Neuronal stem cell (in vitro differentiated cells): ENCODE measurements at regions not wholly inside any gene's neighbourhood (a gene's known extent, or its start where the extent isn't known, plus 50 kb on each side); places are given as distances from the start of the nearest gene placed in this dataset.

Experiments
- DNase-seq: peaks from one replicate; pipeline ENCODE4 v3.0.0-alpha.2; 2013; ENCODE audit warnings: low spot score
- H2AFZ ChIP-seq: one replicate; pipeline ENCODE4 v1.6.1; 2013; ENCODE audit warnings: mild to moderate bottlenecking, low read length, inconsistent platforms
- H2AK5ac ChIP-seq: 2 replicates; pipeline ENCODE4 v1.6.1; 2013; ENCODE audit warnings: low read depth, mild to moderate bottlenecking, inconsistent platforms, low read length, moderate library complexity, mixed read lengths
- H2BK120ac ChIP-seq: 2 replicates; pipeline ENCODE4 v1.6.1; 2013; ENCODE audit warnings: low read depth, mild to moderate bottlenecking, inconsistent platforms, low read length, moderate library complexity, mixed read lengths
- H2BK12ac ChIP-seq: one replicate; pipeline ENCODE4 v1.6.1; 2013; ENCODE audit warnings: low read length, inconsistent platforms
- H2BK15ac ChIP-seq: 2 replicates; pipeline ENCODE4 v1.6.1; 2013; ENCODE audit warnings: mild to moderate bottlenecking, low read length, inconsistent platforms, mixed read lengths
- H2BK5ac ChIP-seq: one replicate; pipeline ENCODE4 v1.6.1; 2013; ENCODE audit warnings: inconsistent platforms, mild to moderate bottlenecking, low read length, moderate library complexity
- H3K14ac ChIP-seq: one replicate; pipeline ENCODE4 v1.6.1; 2013; ENCODE audit warnings: low read length, inconsistent platforms
- H3K18ac ChIP-seq: 2 replicates; pipeline ENCODE4 v1.6.1; 2013; ENCODE audit warnings: low read length, inconsistent platforms
- H3K23ac ChIP-seq: 2 replicates; pipeline ENCODE4 v1.6.1; 2013; ENCODE audit warnings: low read depth, mild to moderate bottlenecking, mixed read lengths, low read length, inconsistent platforms; ENCODE audit not compliant: poor library complexity
- H3K27ac ChIP-seq: replicated peaks from 3 replicates; pipeline ENCODE4 v1.5.1; 2013; ENCODE audit warnings: low read length, inconsistent platforms
- H3K27me3 ChIP-seq, 3 experiments: 2 replicates each; pipeline ENCODE4 v1.6.1; 2013; ENCODE audit warnings: low read length in 3 of 3, mild to moderate bottlenecking in 2 of 3, inconsistent platforms in 1 of 3, low read depth in 1 of 3, mixed read lengths in 1 of 3, moderate library complexity in 1 of 3; ENCODE audit not compliant: control insufficient read depth in 3 of 3, insufficient read depth in 3 of 3
- H3K36me3 ChIP-seq, 2 donors: replicated peaks in 1 of 2; 2 replicates each; pipeline ENCODE4 v1.6.1; 2013; ENCODE audit warnings: low read length in 2 of 2; ENCODE audit not compliant: control insufficient read depth in 2 of 2, insufficient read depth in 2 of 2
- H3K4ac ChIP-seq: 2 replicates; pipeline ENCODE4 v1.6.1; 2013; ENCODE audit warnings: inconsistent platforms, mild to moderate bottlenecking, low read length, moderate library complexity
- H3K4me1 ChIP-seq, 2 donors: 1 replicate in 1 of 2; 2 replicates in 1 of 2; pipeline ENCODE4 v1.6.1; 2013; ENCODE audit warnings: low read length in 2 of 2, low read depth in 1 of 2; ENCODE audit not compliant: control insufficient read depth in 2 of 2, insufficient read depth in 1 of 2
- H3K4me2 ChIP-seq: one replicate; pipeline ENCODE4 v1.6.1; 2013; ENCODE audit warnings: mild to moderate bottlenecking, low read length, inconsistent platforms; ENCODE audit not compliant: insufficient read depth, poor library complexity, severe bottlenecking
- H3K4me3 ChIP-seq, 2 donors: 2 replicates each; pipeline ENCODE4 v1.5.1; 2013; ENCODE audit warnings: low read length in 2 of 2, mild to moderate bottlenecking in 2 of 2, inconsistent platforms in 1 of 2, moderate library complexity in 1 of 2
- H3K79me1 ChIP-seq: one replicate; pipeline ENCODE4 v1.6.1; 2013; ENCODE audit warnings: low read depth, mild to moderate bottlenecking, inconsistent platforms, low read length, moderate library complexity
- H3K9ac ChIP-seq: one replicate; pipeline ENCODE4 v1.6.1; 2013; ENCODE audit warnings: mild to moderate bottlenecking, low read depth, low read length, inconsistent platforms; ENCODE audit not compliant: poor library complexity
- H3K9me3 ChIP-seq, 2 donors: replicated peaks in 1 of 2; 2 replicates each; pipeline versions ENCODE3 to v1.6.1; 2013; ENCODE audit warnings: low read length in 2 of 2, mild to moderate bottlenecking in 2 of 2, inconsistent platforms in 1 of 2, low read depth in 1 of 2, mixed read lengths in 1 of 2, moderate library complexity in 1 of 2; ENCODE audit not compliant: control insufficient read depth in 2 of 2, insufficient read depth in 1 of 2
- H4K8ac ChIP-seq: one replicate; pipeline ENCODE4 v1.6.1; 2013; ENCODE audit warnings: low read depth, mild to moderate bottlenecking, inconsistent platforms, low read length, moderate library complexity
- H4K91ac ChIP-seq: one replicate; pipeline ENCODE4 v1.6.1; 2013; ENCODE audit warnings: low read length, low read depth, mild to moderate bottlenecking, inconsistent platforms; ENCODE audit not compliant: poor library complexity
- WGBS, 2 donors: extraction: QIAGEN DNeasy Blood & Tissue Kit; methylation state at CpG; one replicate each; pipeline ENCODE4 v1.1.7; 2013; ENCODE audit warnings: missing lambda C conversion rate in 2 of 2, mixed read lengths in 1 of 2; ENCODE audit not compliant: insufficient read length in 2 of 2, insufficient replicate concordance in 1 of 2; ENCODE audit errors: extremely low coverage in 2 of 2; 5-methylcytosine and 5-hydroxymethylcytosine counted together

DNA sequence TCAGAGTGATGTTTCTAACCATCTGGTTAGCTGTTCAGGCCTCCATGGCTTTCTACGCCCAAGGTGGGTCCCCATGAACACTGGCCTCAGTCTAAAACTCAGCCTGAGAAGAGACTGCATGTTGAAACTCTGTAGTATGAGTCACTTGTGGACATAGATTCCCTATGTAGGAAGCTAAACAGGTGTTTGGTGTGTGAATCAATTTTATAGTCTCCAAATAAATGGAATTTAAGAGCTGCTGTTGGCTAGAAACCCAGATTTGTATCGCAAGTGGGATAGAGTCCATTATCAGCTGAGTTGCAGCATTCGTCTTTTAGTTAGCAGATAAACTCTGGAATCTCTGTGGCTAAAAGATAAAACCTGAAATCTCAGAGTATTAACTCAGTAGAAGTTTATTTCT lies 131.4 kb downstream of the KCNS3 start:
- Histone ChIP-seq H3K18ac (no peak overlapping the region), H3K27me3 (no peaks in the 10 kb centered on the region)
- no CpG with 5 or more reads among the region's 3 CpGs for WGBS, 2 donors

DNA sequence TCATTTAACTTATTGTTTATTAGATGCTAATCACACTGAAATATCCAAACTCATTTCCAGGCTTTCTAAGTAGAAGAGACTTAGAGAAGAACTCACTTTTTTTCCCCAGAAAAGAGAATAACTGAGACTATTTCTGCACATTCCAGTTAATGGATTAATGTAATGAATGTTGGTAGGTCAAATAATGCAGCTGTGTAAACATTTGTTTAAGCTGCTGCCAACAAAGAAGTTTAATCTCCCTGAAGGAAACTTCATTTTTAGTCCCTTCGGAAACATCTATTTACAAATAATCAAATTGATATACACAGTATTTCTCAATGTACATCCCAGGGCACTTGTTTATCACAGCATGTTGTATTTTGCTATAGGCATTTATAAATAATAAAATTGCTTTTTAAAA lies 126.9 kb downstream of the KCNS3 start:
- no peak overlapping the region for H3K4me2 ChIP-seq
- no peak overlapping the region for H3K27ac ChIP-seq
- no peak overlapping the region for H3K23ac ChIP-seq
- no peak overlapping the region for H4K91ac ChIP-seq
- H3K14ac ChIP-seq, result no peak overlapping the region
- no peak overlapping the region for H3K9ac ChIP-seq
- H3K18ac ChIP-seq, result no peak overlapping the region
- H2BK15ac ChIP-seq, result no peak overlapping the region
- no peak overlapping the region for H2BK5ac ChIP-seq
- DNase-seq, result no peak
- H2BK120ac ChIP-seq, result no peak overlapping the region
- no peaks in the 10 kb centered on the region for H3K9me3 ChIP-seq
- H3K4ac ChIP-seq, result no peak overlapping the region
- H2AK5ac ChIP-seq, result no peak overlapping the region
- no peaks in the 10 kb centered on the region for H3K27me3 ChIP-seq
- H3K4me1 ChIP-seq, result no peaks in the 10 kb centered on the region
- H3K4me3 ChIP-seq, result no peak overlapping the region
- no peaks in the 10 kb centered on the region for H3K36me3 ChIP-seq
- WGBS, 2 donors, result no CpG with 5 or more reads among the region's 1 CpG
- H4K8ac ChIP-seq, result no peak overlapping the region
- no peak overlapping the region for H2BK12ac ChIP-seq
- H2AFZ ChIP-seq, result no peak overlapping the region
- no peaks in the 10 kb centered on the region for H3K79me1 ChIP-seq

More for the DNA sequence above, 131.4 kb downstream of the KCNS3 start:
- Histone ChIP-seq H3K23ac (no peak overlapping the region), H3K9me3 (no peaks in the 10 kb centered on the region), H2BK120ac (no peak overlapping the region), H3K4me3 (no peak overlapping the region), H4K91ac (no peak overlapping the region), H3K9ac (no peak overlapping the region), H2BK5ac (no peak overlapping the region), H3K4ac (no peak overlapping the region), H2BK12ac (no peak overlapping the region), H2AK5ac (no peak overlapping the region), H3K27ac (no peak overlapping the region), H3K79me1 (no peaks in the 10 kb centered on the region), H3K36me3 (no peaks in the 10 kb centered on the region), H3K14ac (no peak overlapping the region), H4K8ac (no peak overlapping the region), H2AFZ (no peak overlapping the region), H3K4me1 (no peaks in the 10 kb centered on the region), H3K4me2 (no peak overlapping the region), H2BK15ac (no peak overlapping the region)
- no peak for DNase-seq

DNA sequence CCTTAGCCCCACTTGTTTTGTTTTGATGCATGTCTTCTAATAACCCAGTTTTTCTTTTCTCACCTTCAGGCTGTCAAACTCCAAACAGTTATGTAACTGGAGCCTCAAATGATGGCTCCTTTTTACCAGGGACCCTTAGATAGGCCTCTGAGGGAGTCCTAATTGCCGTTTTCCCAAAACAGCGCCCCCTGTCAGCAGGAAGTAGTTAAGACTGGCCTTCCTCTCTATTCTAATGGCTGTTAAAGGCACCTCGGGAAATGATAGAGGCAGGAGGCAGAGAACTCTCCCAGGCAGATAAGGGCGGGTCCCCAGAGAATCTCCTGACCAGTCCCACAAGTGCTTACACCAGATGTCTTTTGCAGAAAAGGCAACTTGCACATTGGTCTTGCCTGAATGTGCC lies 123.2 kb downstream of the KCNS3 start:
- Histone ChIP-seq H3K23ac (no peak overlapping the region), H2AFZ (no peak overlapping the region), H3K4me2 (no peak overlapping the region), H2AK5ac (no peak overlapping the region), H3K14ac (no peak overlapping the region), H2BK12ac (no peak overlapping the region), H3K4me3 (no peak overlapping the region), H4K91ac (no peak overlapping the region), H3K9me3 (no peaks in the 10 kb centered on the region), H3K36me3 (no peaks in the 10 kb centered on the region), H3K79me1 (no peaks in the 10 kb centered on the region), H3K9ac (no peak overlapping the region), H2BK15ac (no peak overlapping the region), H4K8ac (no peak overlapping the region), H3K4me1 (no peaks in the 10 kb centered on the region), H3K4ac (no peak overlapping the region), H3K18ac (no peak overlapping the region), H3K27ac (no peak overlapping the region), H3K27me3 (no peaks in the 10 kb centered on the region), H2BK5ac (no peak overlapping the region), H2BK120ac (no peak overlapping the region)
- no peak for DNase-seq
- no CpG with 5 or more reads among the region's 4 CpGs for WGBS, 2 donors

DNA sequence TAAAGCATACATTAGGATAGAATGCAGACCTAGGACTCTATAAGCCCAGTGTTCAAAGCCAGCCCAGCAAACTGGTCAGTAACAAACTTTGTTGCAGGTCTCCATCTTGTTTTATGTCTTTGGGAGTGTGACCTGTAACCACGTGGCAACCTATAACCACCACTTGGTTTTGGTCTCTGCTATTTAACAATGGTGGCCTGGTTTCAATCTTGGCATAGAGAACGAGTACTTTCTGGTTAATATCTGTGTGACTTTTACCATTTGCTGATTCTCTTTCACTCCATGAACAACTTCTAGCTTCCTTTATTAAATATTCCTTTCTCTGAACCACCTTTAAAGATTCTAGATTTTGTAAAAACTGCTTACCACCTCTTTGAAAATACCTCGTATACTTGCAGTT lies 118.5 kb downstream of the KCNS3 start:
- H4K8ac ChIP-seq, result no peak overlapping the region
- H3K14ac ChIP-seq, result no peak overlapping the region
- no peak overlapping the region for H2BK12ac ChIP-seq
- H3K4me1 ChIP-seq, result no peaks in the 10 kb centered on the region
- no peak overlapping the region for H2BK5ac ChIP-seq
- no peak overlapping the region for H3K23ac ChIP-seq
- no peak overlapping the region for H3K4me3 ChIP-seq
- H3K4me2 ChIP-seq, result no peak overlapping the region
- no peak overlapping the region for H2BK120ac ChIP-seq
- WGBS, 2 donors, result no CpG with 5 or more reads among the region's 3 CpGs
- no peaks in the 10 kb centered on the region for H3K9me3 ChIP-seq
- H2AFZ ChIP-seq, result no peak overlapping the region
- H3K27me3 ChIP-seq, result no peaks in the 10 kb centered on the region
- H3K4ac ChIP-seq, result no peak overlapping the region
- no peak overlapping the region for H2BK15ac ChIP-seq
- no peaks in the 10 kb centered on the region for H3K79me1 ChIP-seq
- H3K18ac ChIP-seq, result no peak overlapping the region
- no peak overlapping the region for H3K9ac ChIP-seq
- no peak overlapping the region for H3K27ac ChIP-seq
- no peak overlapping the region for H2AK5ac ChIP-seq
- no peaks in the 10 kb centered on the region for H3K36me3 ChIP-seq
- no peak for DNase-seq
- H4K91ac ChIP-seq, result no peak overlapping the region
